Lower lobe of right lung (tissue), 2 donors: ENCODE measurements at regions not wholly inside any gene's neighbourhood (a gene's known extent, or its start where the extent isn't known, plus 50 kb on each side); places are given as distances from the start of the nearest gene placed in this dataset.

Experiments
- ATAC-seq, 2 donors: fragments of 200-7000 bp; cut with Tn5 transposase; one replicate each; pipeline ENCODE4 v1.9.1; 2020 to 2022; ENCODE audit warnings: mild to moderate bottlenecking in 2 of 2, moderate library complexity in 2 of 2
- DNase-seq: peaks from one replicate; pipeline ENCODE4 v3.0.0-alpha.2; 2020
- H3K27ac ChIP-seq: fragments of 200-600 bp; one replicate; pipeline ENCODE4 v1.8.0; 2022
- H3K27me3 ChIP-seq: fragments of 200-600 bp; one replicate; pipeline ENCODE4 v1.8.0; 2022; ENCODE audit warnings: low read depth
- H3K36me3 ChIP-seq: fragments of 200-600 bp; one replicate; pipeline ENCODE4 v1.8.0; 2022; ENCODE audit warnings: mild to moderate bottlenecking
- H3K4me1 ChIP-seq: fragments of 200-600 bp; one replicate; pipeline ENCODE4 v1.8.0; 2022
- H3K4me3 ChIP-seq: fragments of 200-600 bp; one replicate; pipeline ENCODE4 v1.8.0; 2022; ENCODE audit warnings: mild to moderate bottlenecking
- H3K9me3 ChIP-seq: fragments of 200-600 bp; one replicate; pipeline ENCODE4 v1.8.0; 2022
- CTCF ChIP-seq: fragments of 200-600 bp; IDR thresholded peaks from one replicate; pipeline ENCODE4 v1.8.0; 2022; ENCODE audit warnings: antibody characterized with exemption, mild to moderate bottlenecking
- intact Hi-C: fragments of 100-400 bp; cut with DNase I; formaldehyde crosslinking; loops from one replicate; pipeline ENCODE4 v1.11.0; 2022
- donor health status: DM: no; HTN: yes; CAD: no; lungs with severe emphysema.

GRCh38 chr12:59164226-59164625 is 243.9 kb upstream of the LRIG3 start:
- intact Hi-C loops, result no loop called here
- Histone ChIP-seq H3K36me3 (no peaks in the 10 kb centered on the region), H3K9me3 (no peaks in the 10 kb centered on the region), H3K27me3 (peaks cover 3% of the 10 kb centered on the region), H3K4me3 (no peak overlapping the region), H3K27ac (no peak overlapping the region), H3K4me1 (no peaks in the 10 kb centered on the region)
- no peak for TF ChIP-seq CTCF
- DNase-seq, result no peak
- ATAC-seq, result no peak

- Histone ChIP-seq H3K27ac (no peak overlapping the region), H3K4me3 (no peak overlapping the region), H3K4me1 (no peaks in the 10 kb centered on the region), H3K36me3 (no peaks in the 10 kb centered on the region), H3K27me3 (no peaks in the 10 kb centered on the region), H3K9me3 (peaks cover 5% of the 10 kb centered on the region)
- intact Hi-C loops, result loop anchor here (10.0 kb wide), 1 partner anchor 1174 kb away; no protein-coding TSS in a partner anchor
- ATAC-seq, result no peak
- DNase-seq, result no peak
- no peak for TF ChIP-seq CTCF
These were observed 238.4 kb upstream of the LRIG3 start for GRCh38 chr12:59158681-59159080.

DNA sequence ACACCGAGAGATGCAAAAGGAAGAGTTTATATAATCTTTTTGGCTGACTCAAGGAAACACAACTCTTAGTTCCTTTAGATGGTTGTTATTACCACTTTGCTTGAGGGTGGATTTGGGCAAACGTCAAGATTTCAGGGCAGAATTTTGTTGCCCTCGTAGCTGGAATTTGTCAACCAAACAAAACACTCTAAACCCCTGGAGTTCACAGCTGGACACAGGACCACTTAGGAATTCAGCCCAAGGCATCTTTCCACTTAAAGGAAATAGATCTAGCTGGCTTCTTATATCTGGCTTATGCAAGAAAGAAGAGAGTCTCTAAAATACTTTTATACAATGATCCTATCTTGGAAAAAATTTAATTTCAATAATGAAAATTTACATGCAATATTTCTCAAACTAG is 237.8 kb upstream of the LRIG3 start:
- ATAC-seq, result no peak

GRCh38 chr12:59155448-59155847 is 235.1 kb upstream of the LRIG3 start:
- no peak for DNase-seq
- peaks cover 5% of the 10 kb centered on the region for H3K9me3 ChIP-seq
- no peaks in the 10 kb centered on the region for H3K4me1 ChIP-seq
- H3K36me3 ChIP-seq, result no peaks in the 10 kb centered on the region
- ATAC-seq, result no peak
- no peak for TF ChIP-seq CTCF
- no peak overlapping the region for H3K27ac ChIP-seq
- no peak overlapping the region for H3K4me3 ChIP-seq
- intact Hi-C loops, result loop anchor here (10.0 kb wide), 1 partner anchor 1171 kb away; no protein-coding TSS in a partner anchor
- no peaks in the 10 kb centered on the region for H3K27me3 ChIP-seq

More for the DNA sequence above, 237.8 kb upstream of the LRIG3 start:
- Histone ChIP-seq H3K36me3 (no peaks in the 10 kb centered on the region), H3K27ac (no peak overlapping the region), H3K4me1 (no peaks in the 10 kb centered on the region), H3K4me3 (no peak overlapping the region), H3K27me3 (no peaks in the 10 kb centered on the region), H3K9me3 (peaks cover 5% of the 10 kb centered on the region)
- no peak for DNase-seq
- no peak for TF ChIP-seq CTCF
- intact Hi-C loops, result loop anchor here (10.0 kb wide), 1 partner anchor 1173 kb away; no protein-coding TSS in a partner anchor

DNA sequence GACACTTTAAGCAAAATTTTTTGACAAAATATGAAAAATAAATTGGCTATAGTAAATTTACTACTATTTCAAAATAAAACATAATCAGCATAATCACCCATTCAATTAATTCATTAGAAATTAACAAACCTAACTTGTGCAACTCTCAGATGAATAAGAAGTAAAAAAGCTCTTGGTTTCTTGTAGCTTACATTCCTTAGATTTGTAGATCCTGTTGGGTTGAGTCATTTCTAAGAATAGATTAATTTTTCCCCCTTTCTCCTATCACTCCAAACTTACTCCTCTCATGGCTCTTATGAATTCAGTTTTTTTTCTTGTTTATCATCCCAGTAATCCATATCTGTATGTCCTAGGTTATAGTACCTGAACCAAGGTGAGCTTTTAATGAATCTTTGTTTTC is 230.9 kb upstream of the LRIG3 start:
- H3K9me3 ChIP-seq, result peaks cover 5% of the 10 kb centered on the region
- no peaks in the 10 kb centered on the region for H3K4me1 ChIP-seq
- TF ChIP-seq CTCF, result no peak
- no peak overlapping the region for H3K27ac ChIP-seq
- no peak for DNase-seq
- intact Hi-C loops, result loop anchor here (10.0 kb wide), 1 partner anchor 1166 kb away; no protein-coding TSS in a partner anchor
- no peak overlapping the region for H3K4me3 ChIP-seq
- H3K36me3 ChIP-seq, result no peaks in the 10 kb centered on the region
- no peak for ATAC-seq
- H3K27me3 ChIP-seq, result no peaks in the 10 kb centered on the region
